ENCODE measurements at regions not wholly inside any gene's neighbourhood (a gene's known extent, or its start where the extent isn't known, plus 50 kb on each side); places are given as distances from the start of the nearest gene placed in this dataset.
"Not testable (repeated sequence)": the region's sequence is repeated elsewhere in the genome, so short reads cannot be mapped to it uniquely, and the experiment has no call there.

- no peak for DNase-seq (ENCODE audit: low read depth)
- H3K4me3 ChIP-seq (ENCODE audit: low read depth, low read length): no peak overlapping the region
- no peaks in the 10 kb centered on the region for H3K36me3 ChIP-seq (ENCODE audit: control insufficient read depth, insufficient read depth, low read length)
- TF ChIP-seq, protein P1, sequence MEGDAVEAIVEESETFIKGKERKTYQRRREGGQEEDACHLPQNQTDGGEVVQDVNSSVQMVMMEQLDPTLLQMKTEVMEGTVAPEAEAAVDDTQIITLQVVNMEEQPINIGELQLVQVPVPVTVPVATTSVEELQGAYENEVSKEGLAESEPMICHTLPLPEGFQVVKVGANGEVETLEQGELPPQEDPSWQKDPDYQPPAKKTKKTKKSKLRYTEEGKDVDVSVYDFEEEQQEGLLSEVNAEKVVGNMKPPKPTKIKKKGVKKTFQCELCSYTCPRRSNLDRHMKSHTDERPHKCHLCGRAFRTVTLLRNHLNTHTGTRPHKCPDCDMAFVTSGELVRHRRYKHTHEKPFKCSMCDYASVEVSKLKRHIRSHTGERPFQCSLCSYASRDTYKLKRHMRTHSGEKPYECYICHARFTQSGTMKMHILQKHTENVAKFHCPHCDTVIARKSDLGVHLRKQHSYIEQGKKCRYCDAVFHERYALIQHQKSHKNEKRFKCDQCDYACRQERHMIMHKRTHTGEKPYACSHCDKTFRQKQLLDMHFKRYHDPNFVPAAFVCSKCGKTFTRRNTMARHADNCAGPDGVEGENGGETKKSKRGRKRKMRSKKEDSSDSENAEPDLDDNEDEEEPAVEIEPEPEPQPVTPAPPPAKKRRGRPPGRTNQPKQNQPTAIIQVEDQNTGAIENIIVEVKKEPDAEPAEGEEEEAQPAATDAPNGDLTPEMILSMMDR (IDR thresholded peaks at IDR 0.05; ENCODE audit: insufficient read depth, low read length, poor library complexity, severe bottlenecking): no peak
- no peaks in the 10 kb centered on the region for H3K27me3 ChIP-seq (ENCODE audit: control insufficient read depth, insufficient read depth, low read length)
Observed at GRCh38 chr10:105734479-105734878, 1093.4 kb downstream of the SORCS3 start.

DNA sequence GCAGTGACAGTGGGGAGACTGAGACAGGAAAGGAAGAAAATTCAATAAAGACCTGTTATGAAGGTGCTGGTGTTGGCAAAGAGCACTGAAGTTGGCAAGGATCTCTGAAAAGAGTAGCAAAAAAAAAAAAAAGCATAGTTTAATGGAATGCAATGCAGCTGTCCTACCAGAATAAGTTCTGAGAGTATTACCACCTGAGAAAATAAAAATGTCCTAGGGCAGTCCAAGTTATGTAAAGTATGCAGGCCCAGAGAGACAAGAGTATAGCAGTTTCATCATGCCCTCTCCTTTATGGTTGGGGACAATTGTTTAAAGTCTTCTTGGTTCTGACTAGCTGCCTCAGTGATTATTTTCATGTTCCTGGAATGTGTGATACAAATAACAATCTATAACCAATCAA, 1092.8 kb downstream of the SORCS3 start:
- TF ChIP-seq, protein P1 (IDR thresholded peaks at IDR 0.05; ENCODE audit: insufficient read depth, low read length, poor library complexity, severe bottlenecking): no peak
- DNase-seq (ENCODE audit: low read depth): no peak
- Histone ChIP-seq H3K27me3 (ENCODE audit: control insufficient read depth, insufficient read depth, low read length) (no peaks in the 10 kb centered on the region), H3K36me3 (ENCODE audit: control insufficient read depth, insufficient read depth, low read length) (no peaks in the 10 kb centered on the region), H3K4me3 (ENCODE audit: low read depth, low read length) (no peak overlapping the region)

- no peaks in the 10 kb centered on the region for H3K36me3 ChIP-seq (ENCODE audit: control insufficient read depth, insufficient read depth, low read length)
- no peak for DNase-seq (ENCODE audit: low read depth)
- H3K27me3 ChIP-seq (ENCODE audit: control insufficient read depth, insufficient read depth, low read length): no peaks in the 10 kb centered on the region
- no peak overlapping the region for H3K4me3 ChIP-seq (ENCODE audit: low read depth, low read length)
- TF ChIP-seq, protein P1 (IDR thresholded peaks at IDR 0.05; ENCODE audit: insufficient read depth, low read length, poor library complexity, severe bottlenecking): no peak
Observed at GRCh38 chr10:105729428-105729827, 1088.3 kb downstream of the SORCS3 start.

DNA sequence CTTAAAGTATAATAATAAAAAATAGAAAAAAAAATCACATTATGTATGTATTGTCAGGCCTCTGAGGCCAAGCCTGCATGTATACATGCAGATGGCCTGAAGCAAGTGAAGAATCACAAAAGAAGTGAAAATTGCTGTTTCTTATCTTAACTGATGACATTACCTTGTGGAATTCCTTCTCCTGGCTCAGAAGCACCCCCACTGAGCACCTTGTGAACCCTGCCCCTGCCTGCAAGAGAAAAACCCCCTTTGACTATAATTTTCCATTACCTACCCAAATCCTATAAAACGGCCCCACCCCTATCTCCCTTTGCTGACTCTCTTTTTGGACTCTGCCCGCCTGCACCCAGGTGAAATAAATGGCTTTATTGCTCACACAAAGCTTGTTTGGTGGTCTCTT, 1086.5 kb downstream of the SORCS3 start:
- H3K4me3 ChIP-seq (ENCODE audit: low read depth, low read length); H3K36me3 ChIP-seq (ENCODE audit: control insufficient read depth, insufficient read depth, low read length); DNase-seq (ENCODE audit: low read depth); H3K27me3 ChIP-seq (ENCODE audit: control insufficient read depth, insufficient read depth, low read length): not testable (repeated sequence)

- Histone ChIP-seq H3K36me3 (ENCODE audit: control insufficient read depth, insufficient read depth, low read length) (no peaks in the 10 kb centered on the region), H3K4me3 (ENCODE audit: low read depth, low read length) (no peak overlapping the region), H3K27me3 (ENCODE audit: control insufficient read depth, insufficient read depth, low read length) (no peaks in the 10 kb centered on the region)
- TF ChIP-seq, protein P1 (IDR thresholded peaks at IDR 0.05; ENCODE audit: insufficient read depth, low read length, poor library complexity, severe bottlenecking): no peak
- no peak for DNase-seq (ENCODE audit: low read depth)
Observed at GRCh38 chr10:105727131-105727530, 1086.0 kb downstream of the SORCS3 start.

DNA sequence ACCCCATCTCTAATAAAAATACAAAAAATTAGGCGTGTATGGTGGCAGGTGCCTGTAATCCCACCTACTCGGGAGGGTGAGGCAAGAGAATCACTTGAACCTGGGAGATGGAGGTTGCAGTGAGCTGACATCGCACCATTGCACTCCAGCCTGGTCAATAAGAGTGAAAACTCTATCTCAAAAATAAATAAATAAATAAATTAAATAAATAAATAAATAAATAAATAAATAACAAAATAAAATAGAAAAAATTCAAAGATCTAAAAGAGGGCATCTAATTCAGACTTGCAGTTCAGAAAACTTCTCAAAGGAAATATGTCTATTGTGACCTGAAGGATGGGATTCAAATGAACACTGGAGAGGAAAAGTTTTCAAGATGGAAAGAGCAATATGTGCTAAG, 1085.1 kb downstream of the SORCS3 start:
- no peaks in the 10 kb centered on the region for H3K27me3 ChIP-seq (ENCODE audit: control insufficient read depth, insufficient read depth, low read length)
- TF ChIP-seq, protein P1 (IDR thresholded peaks at IDR 0.05; ENCODE audit: insufficient read depth, low read length, poor library complexity, severe bottlenecking): no peak
- no peak for DNase-seq (ENCODE audit: low read depth)
- no peaks in the 10 kb centered on the region for H3K36me3 ChIP-seq (ENCODE audit: control insufficient read depth, insufficient read depth, low read length)
- no peak overlapping the region for H3K4me3 ChIP-seq (ENCODE audit: low read depth, low read length)
